ENCODE measurements at regions not wholly inside any gene's neighbourhood (a gene's known extent, or its start where the extent isn't known, plus 50 kb on each side); places are given as distances from the start of the nearest gene placed in this dataset.

DNA sequence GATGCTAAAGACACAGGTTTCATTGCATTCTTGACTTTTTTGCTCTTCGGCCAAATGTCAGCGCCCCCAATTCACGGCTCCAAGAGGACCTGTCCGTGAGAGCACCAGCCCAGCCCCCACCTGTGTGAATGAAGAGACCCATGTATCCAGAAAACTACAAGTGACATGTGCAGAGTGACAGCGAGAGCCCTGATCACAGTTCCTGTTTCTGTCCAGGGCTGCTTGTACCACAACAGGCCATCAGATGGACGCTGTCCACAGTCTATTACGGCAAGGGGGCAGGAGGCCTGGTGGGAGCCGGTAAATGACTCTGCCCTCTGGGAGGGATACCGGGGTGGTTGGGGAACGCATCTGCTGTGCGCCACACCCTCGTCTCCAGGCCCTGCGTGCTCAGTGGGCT lies 520.9 kb upstream of the ID2 start:
- DNase-seq (ENCODE audit: low read depth) = no peak

- DNase-seq (ENCODE audit: low read depth) = peak; percentile 91
Measured at GRCh38 chr2:8162552-8162951, 519.3 kb upstream of the ID2 start.

DNA sequence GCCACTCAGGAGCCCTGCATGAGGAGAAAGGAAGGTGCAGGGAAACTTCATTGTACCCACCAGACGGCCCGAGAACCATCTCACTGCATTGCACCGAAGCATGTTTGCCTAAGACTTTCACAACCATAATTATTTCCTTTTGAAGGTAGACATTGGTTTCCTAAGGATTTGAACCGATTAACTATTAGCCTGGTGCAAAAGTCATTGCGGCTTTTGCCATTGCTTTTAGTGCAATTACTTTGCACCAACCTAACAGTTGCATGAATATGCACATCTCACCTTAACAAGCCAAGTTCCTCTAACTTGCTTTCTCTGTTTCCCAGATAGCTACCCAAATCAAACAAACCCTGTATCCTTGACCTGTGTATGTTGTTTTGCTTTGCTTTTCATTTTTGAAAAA lies 516.3 kb upstream of the ID2 start:
- DNase-seq (ENCODE audit: low read depth) = no peak

GRCh38 chr2:8168022-8168717 lies 513.7 kb upstream of the ID2 start:
- DNase-seq (ENCODE audit: low read depth) = no peak

DNA sequence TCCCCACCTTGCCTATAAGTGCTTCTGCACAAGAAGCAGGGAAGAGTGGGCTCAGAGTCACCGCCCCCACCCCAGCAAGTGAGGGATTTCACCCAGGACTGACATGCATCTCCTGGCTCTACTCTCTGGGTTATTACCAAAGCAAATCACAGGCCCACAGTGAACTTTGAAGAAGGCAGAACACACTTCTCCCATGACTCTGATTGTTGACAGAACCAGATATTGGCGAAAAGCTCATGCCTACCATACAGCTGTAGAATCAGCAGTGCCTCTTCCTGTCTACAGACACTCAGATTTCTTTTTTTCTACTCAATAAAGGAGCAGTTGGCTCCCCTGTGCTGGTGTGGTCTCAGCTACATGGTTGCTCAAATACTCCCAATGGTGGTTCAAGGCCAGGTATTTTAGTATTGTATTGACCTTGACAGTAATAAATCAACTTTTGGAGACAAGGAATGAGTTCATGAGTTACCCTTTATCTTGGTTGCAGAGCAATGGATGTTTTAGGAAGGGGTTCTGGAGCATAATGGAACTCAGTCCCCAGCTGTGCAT lies 512.9 kb upstream of the ID2 start:
- DNase-seq (ENCODE audit: low read depth) = no peak

- peak; percentile 44 for DNase-seq (ENCODE audit: low read depth)
Measured at GRCh38 chr2:8169443-8169842, 512.4 kb upstream of the ID2 start.

DNA sequence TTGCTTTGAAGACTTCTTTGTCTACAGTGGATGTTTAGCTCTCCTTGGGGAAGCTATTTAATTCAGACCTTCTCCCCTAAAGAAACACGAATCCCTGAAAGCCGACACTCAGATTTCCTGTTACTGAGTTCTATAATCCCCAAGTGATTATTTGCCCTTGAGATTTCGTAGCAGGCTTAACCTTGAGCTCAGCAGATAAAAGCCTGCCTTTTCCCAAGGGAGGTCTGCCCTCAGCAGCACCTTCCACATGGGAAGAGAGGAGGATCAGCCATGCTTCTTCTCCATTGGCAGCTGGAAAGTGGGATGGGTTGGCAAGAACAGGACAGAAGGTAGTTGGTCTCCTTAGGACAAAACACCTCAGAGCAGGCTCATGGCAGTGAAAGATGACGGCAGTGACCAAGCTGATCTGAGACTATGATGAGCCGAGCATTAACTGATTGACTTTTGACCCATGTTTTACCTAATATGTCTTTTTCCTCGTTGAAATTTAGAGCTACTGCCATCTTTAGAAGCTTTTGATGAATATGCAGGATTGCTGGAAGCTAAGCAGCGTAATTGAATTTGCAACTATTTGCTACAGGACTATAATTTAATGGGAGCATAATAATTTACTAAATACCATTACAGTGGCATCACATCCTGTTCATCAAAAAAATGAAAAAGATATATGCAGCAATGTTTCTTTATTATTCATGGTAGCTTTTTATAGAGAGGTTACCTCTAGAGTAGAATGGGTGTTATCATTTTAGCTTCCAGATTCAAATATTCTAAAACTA lies 511.1 kb upstream of the ID2 start:
- DNase-seq (ENCODE audit: low read depth) = no peak

GRCh38 chr2:8171608-8172007 lies 510.2 kb upstream of the ID2 start:
- peak; percentile 31 for DNase-seq (ENCODE audit: low read depth)

DNA sequence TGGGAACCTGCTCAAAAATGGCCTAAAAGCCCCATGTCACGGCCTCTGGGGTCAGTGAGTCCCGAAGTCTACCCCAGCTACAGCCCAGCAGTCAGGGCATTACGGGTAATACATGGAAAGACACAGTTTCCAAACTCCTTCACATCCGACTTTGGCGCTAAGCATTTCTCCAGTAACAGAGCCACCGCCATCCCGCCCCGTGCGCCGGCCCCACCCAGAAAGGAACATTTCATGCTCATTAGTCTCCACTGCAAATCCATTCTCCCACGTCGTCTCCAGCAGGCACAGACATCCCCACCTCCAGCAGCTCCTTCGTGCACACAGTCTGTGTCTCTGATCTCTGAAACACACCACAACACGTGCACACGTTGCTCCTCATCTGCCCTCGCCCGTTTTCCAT lies 509.2 kb upstream of the ID2 start:
- DNase-seq (ENCODE audit: low read depth) = no peak

- no peak for DNase-seq (ENCODE audit: low read depth)
Measured at GRCh38 chr2:8174641-8175257, 507.1 kb upstream of the ID2 start.

- DNase-seq (ENCODE audit: low read depth) = no peak
Measured at GRCh38 chr2:8176887-8177286, 505.0 kb upstream of the ID2 start.

DNA sequence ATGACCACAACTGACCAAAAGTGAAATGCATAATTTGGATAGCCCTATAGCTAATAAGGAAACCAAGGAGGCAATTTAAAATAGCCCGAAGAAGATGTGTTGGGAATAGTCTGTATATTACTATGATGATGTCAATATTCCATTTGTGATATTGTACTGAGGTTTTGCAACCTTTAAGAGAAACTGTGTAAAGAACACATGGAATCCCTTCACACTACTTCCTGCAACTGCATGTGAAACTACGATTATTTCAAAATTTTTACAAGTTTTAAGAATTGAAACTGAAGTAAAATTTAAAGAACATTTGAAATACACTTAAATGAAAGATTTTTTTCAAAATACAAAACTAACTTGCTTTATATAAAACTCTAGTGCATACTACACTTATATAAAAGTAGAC lies 504.3 kb upstream of the ID2 start:
- no peak for DNase-seq (ENCODE audit: low read depth)

DNA sequence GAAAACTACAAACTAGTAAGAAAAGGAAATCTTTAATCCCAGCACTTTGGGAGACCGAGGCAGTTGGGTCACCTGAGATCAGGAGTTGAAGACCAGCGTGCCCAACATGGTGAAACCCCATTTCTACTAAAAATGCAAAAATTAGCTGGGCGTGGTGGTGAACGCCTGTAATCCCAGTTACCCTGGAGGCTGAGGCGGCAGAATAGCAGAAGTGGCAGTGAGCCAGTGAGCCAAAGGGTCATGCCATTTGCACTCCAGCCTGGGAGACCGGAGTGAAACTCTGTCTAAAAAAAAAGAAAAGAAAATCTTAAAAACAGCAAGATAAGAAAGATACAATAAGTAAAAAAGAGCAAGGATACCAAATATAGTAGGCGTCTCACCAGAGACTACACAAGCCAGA lies 502.9 kb upstream of the ID2 start:
- no peak for DNase-seq (ENCODE audit: low read depth)

DNA sequence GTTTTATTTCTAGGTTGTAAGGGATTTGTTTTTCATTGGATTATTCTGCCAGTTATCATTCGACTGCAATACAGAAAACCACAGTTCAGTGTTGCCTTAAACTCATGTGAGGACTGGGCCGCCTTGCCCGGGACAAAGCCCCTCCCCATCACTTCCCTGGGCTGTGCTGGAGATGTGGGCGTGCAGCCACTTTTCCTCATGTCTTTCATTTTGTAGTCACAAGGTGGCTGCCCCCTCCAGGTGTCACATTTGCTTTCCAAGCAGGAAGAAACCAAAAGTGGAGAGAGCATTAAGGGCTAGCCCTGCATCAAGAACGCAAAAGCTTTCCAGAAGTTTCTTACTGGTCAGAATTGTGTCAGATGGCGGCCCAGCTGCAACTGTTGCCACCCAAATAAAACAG lies 492.5 kb upstream of the ID2 start:
- no peak for DNase-seq (ENCODE audit: low read depth)

DNA sequence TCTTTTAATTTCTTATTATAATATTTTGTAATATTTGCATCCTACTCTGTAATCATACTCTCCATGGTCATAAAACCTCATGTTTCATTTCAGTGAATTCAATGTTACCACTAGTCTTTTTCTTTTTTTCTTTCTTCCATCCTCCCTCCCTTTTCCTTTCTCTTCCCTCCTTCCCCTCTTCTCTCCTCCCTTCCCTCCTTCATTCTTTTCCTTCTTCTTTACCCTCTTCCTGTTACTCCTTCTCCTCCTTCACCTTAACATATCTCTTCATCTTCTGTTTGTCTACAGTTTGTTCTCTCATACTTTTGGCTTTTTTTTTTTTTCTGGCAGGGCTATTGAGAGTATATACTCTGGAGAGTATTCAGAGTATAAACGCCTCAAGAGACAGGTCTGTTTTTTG lies 491.6 kb upstream of the ID2 start:
- DNase-seq (ENCODE audit: low read depth) = no peak

GRCh38 chr2:8191427-8191826 lies 490.4 kb upstream of the ID2 start:
- no peak for DNase-seq (ENCODE audit: low read depth)

GRCh38 chr2:8193146-8193545 lies 488.7 kb upstream of the ID2 start:
- DNase-seq (ENCODE audit: low read depth) = no peak

DNA sequence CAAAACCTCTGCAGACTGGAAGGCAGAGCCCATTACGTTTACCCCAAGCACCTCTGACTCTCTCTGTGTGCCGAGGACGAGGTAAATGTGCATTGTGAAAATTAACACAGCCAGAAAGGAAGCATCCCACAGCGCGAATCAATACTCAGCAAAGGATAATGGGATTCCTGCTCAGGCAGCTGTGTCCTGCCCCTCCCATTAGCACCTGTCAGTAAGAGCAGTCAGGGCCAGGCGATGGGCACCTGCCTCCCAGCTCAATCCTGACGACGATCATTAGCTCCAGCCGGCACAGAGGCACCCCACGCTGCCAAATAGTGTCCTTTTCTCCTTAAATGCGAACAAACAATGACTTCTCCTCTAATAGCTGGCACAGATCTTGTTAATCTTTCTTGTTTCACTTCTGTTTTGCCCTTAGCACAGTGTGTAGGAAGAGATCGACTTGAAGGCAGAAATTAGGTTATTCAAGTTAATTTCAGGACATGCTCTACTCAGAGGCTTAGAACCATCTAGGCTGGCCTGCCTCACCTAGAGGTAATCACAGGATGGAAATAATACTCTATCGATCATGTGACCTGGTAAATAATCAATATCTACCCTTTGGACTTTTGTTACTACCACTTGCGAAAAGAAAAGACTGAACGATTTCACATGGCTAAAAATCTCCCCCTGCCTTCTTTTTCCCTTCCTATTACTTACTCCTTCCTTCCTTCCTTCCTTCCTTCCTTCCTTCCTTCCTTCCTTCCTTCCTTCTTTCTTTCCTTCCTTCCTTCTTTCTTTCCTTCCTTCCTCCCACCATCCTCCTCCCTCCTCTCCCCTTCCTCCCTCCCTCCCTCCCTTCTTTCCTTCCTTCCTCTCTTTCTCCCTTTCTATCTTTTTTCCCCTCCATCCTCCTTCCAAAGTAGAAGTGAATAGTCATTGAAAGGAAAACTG lies 487.9 kb upstream of the ID2 start:
- DNase-seq (ENCODE audit: low read depth) = no peak

DNA sequence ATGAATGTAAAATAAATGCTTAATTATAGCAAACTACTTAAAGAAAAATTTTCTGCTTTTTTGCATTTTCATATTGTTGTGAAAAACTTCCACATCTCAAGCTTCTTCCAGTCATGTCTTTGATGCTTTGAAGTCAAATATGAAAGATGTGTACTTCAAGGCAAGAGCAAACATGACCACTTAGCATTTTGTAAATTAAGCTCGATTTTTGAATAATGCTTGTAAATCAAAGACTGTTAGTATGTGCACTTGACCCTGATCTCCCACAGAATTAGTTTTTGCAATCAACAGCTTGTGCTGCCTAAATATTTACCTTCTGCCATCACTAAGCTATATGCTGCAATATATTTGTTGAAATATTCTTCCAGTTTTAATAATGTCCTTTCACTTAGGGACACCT lies 486.1 kb upstream of the ID2 start:
- DNase-seq (ENCODE audit: low read depth) = no peak

GRCh38 chr2:8196316-8196715 lies 485.5 kb upstream of the ID2 start:
- peak; percentile 57 for DNase-seq (ENCODE audit: low read depth)

DNA sequence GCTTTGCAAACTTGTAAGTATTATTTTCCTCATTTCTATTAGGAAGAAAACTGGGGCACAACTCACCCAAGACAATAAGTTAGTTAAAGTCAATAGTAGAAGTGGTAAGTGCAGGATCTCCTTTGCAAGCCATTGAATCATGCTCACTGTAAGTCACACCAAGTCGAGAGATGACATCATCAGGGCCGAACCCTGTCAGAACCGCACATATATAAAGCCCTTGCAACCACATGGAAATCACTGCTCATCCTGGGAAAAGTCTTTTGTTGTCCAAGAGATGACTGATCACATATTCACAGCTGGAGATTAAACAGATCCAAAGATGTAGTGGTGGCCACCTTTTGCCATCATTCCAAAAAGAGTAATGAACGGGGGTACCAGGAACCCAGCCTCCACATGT lies 484.8 kb upstream of the ID2 start:
- peak; percentile 83 for DNase-seq (ENCODE audit: low read depth)

GRCh38 chr2:8197825-8198224 lies 484.0 kb upstream of the ID2 start:
- DNase-seq (ENCODE audit: low read depth) = no peak

All from RPMI7951 (cell line).